Activated effector memory CD4-positive, alpha-beta T cell treated with anti-CD3 and anti-CD28 coated beads, Interleukin-2, amount 50 U/mL, for 16 hours (primary cell): ENCODE measurements at regions not wholly inside any gene's neighbourhood (a gene's known extent, or its start where the extent isn't known, plus 50 kb on each side); places are given as distances from the start of the nearest gene placed in this dataset.
"Not testable (repeated sequence)": the region's sequence is repeated elsewhere in the genome, so short reads cannot be mapped to it uniquely, and the experiment has no call there.

Experiments
- DNase-seq: peaks from one replicate; pipeline ENCODE4 v3.0.0-alpha.2; 2020

- DNase-seq = no peak
These were observed 151.8 kb upstream of the RASA1 start for GRCh38 chr5:87115839-87116364.

- no peak for DNase-seq
These were observed 150.7 kb upstream of the RASA1 start for GRCh38 chr5:87116825-87117512.

- no peak for DNase-seq
These were observed 148.1 kb upstream of the RASA1 start for GRCh38 chr5:87119588-87119987.

- DNase-seq = no peak
These were observed 147.0 kb upstream of the RASA1 start for GRCh38 chr5:87120518-87121303.

GRCh38 chr5:87121304-87122150 lies 146.2 kb upstream of the RASA1 start:
- peak; percentile 67 for DNase-seq

- no peak for DNase-seq
These were observed 145.3 kb upstream of the RASA1 start for GRCh38 chr5:87122151-87122977.

GRCh38 chr5:87125766-87126165 lies 141.9 kb upstream of the RASA1 start:
- no peak for DNase-seq

- DNase-seq = no peak
These were observed 140.8 kb upstream of the RASA1 start for GRCh38 chr5:87126869-87127268.

GRCh38 chr5:87127426-87127825 lies 140.3 kb upstream of the RASA1 start:
- no peak for DNase-seq

GRCh38 chr5:87127956-87128687 lies 139.6 kb upstream of the RASA1 start:
- DNase-seq = no peak

- DNase-seq = no peak
These were observed 138.6 kb upstream of the RASA1 start for GRCh38 chr5:87129046-87129445.

GRCh38 chr5:87132696-87133095 lies 135.0 kb upstream of the RASA1 start:
- DNase-seq = no peak

- DNase-seq = not testable (repeated sequence)
These were observed 133.2 kb upstream of the RASA1 start for GRCh38 chr5:87134513-87134912.

GRCh38 chr5:87136096-87136495 lies 131.6 kb upstream of the RASA1 start:
- DNase-seq = no peak

- DNase-seq = no peak
These were observed 130.9 kb upstream of the RASA1 start for GRCh38 chr5:87136733-87137132.

- no peak for DNase-seq
These were observed 130.4 kb upstream of the RASA1 start for GRCh38 chr5:87137283-87137682.

- DNase-seq = no peak
These were observed 129.4 kb upstream of the RASA1 start for GRCh38 chr5:87138091-87138805.

GRCh38 chr5:87139795-87140194 lies 127.9 kb upstream of the RASA1 start:
- no peak for DNase-seq

GRCh38 chr5:87141544-87141943 lies 126.1 kb upstream of the RASA1 start:
- DNase-seq = no peak

GRCh38 chr5:87145853-87146252 lies 121.8 kb upstream of the RASA1 start:
- DNase-seq = not testable (repeated sequence)

GRCh38 chr5:87147441-87147840 lies 120.2 kb upstream of the RASA1 start:
- no peak for DNase-seq
